Osteocyte (in vitro differentiated cells): ENCODE measurements at regions not wholly inside any gene's neighbourhood (a gene's known extent, or its start where the extent isn't known, plus 50 kb on each side); places are given as distances from the start of the nearest gene placed in this dataset.
"Not testable (repeated sequence)": the region's sequence is repeated elsewhere in the genome, so short reads cannot be mapped to it uniquely, and the experiment has no call there.

ENCODE experiments used
- DNase-seq: peaks from one replicate; pipeline ENCODE4 v3.0.0; 2021; ENCODE audit warnings: mixed read lengths; ENCODE audit not compliant: unreplicated experiment; ENCODE audit errors: extremely low spot score
- H3K27ac Mint-ChIP-seq: one replicate; pipeline ENCODE4 v1.8.0; 2021; ENCODE audit warnings: mild to moderate bottlenecking, mixed read lengths; ENCODE audit not compliant: unreplicated experiment
- H3K27me3 Mint-ChIP-seq: one replicate; pipeline ENCODE4 v1.8.0; 2021; ENCODE audit warnings: mixed read lengths; ENCODE audit not compliant: unreplicated experiment
- H3K36me3 Mint-ChIP-seq: one replicate; pipeline ENCODE4 v1.8.0; 2021; ENCODE audit warnings: mixed read lengths; ENCODE audit not compliant: unreplicated experiment
- H3K4me1 Mint-ChIP-seq: one replicate; pipeline ENCODE4 v1.8.0; 2021; ENCODE audit warnings: mixed read lengths; ENCODE audit not compliant: unreplicated experiment
- H3K4me3 Mint-ChIP-seq: one replicate; pipeline ENCODE4 v1.8.0; 2021; ENCODE audit warnings: mild to moderate bottlenecking, moderate library complexity, mixed read lengths; ENCODE audit not compliant: unreplicated experiment
- H3K9me3 Mint-ChIP-seq: one replicate; pipeline ENCODE4 v1.8.0; 2021; ENCODE audit warnings: mixed read lengths; ENCODE audit not compliant: unreplicated experiment
- CTCF ChIP-seq: fragments of 200-600 bp; sonication (generic); IDR thresholded peaks from 2 replicates; pipeline ENCODE4 v1.5.0; 2021; ENCODE audit warnings: antibody characterized with exemption, mild to moderate bottlenecking, moderate library complexity

GRCh38 chr11:135019899-135020298, 607.9 kb upstream of the B3GAT1 start:
- H3K4me1 Mint-ChIP-seq: peaks cover 6% of the 10 kb centered on the region
- H3K27me3 Mint-ChIP-seq: peaks cover 5% of the 10 kb centered on the region
- DNase-seq: no peak
- no peak overlapping the region for H3K4me3 Mint-ChIP-seq
- H3K27ac Mint-ChIP-seq: no peak overlapping the region
- no peaks in the 10 kb centered on the region for H3K9me3 Mint-ChIP-seq
- no peak for TF ChIP-seq CTCF
- H3K36me3 Mint-ChIP-seq: no peaks in the 10 kb centered on the region

GRCh38 chr11:135019343-135019871, 607.4 kb upstream of the B3GAT1 start:
- Mint-ChIP-seq H3K36me3 (no peaks in the 10 kb centered on the region), H3K4me1 (peaks cover 6% of the 10 kb centered on the region), H3K27me3 (peaks cover 9% of the 10 kb centered on the region), H3K27ac (no peak overlapping the region), H3K9me3 (no peaks in the 10 kb centered on the region), H3K4me3 (no peak overlapping the region)
- TF ChIP-seq CTCF: no peak
- no peak for DNase-seq

- no peak for TF ChIP-seq CTCF
- peaks cover 21% of the 10 kb centered on the region for H3K27me3 Mint-ChIP-seq
- H3K36me3 Mint-ChIP-seq: no peaks in the 10 kb centered on the region
- peaks cover 4% of the 10 kb centered on the region for H3K9me3 Mint-ChIP-seq
- H3K4me1 Mint-ChIP-seq: peaks cover 6% of the 10 kb centered on the region
- no peak overlapping the region for H3K4me3 Mint-ChIP-seq
- DNase-seq: no peak
- H3K27ac Mint-ChIP-seq: no peak overlapping the region
Measured at GRCh38 chr11:135017296-135017695, 605.3 kb upstream of the B3GAT1 start.

- Mint-ChIP-seq H3K9me3 (peaks cover 11% of the 10 kb centered on the region), H3K4me3 (no peak overlapping the region), H3K4me1 (peaks cover 6% of the 10 kb centered on the region), H3K27me3 (peaks cover 21% of the 10 kb centered on the region), H3K27ac (no peak overlapping the region), H3K36me3 (no peaks in the 10 kb centered on the region)
- TF ChIP-seq CTCF: no peak
- DNase-seq: no peak
Measured at GRCh38 chr11:135015966-135016365, 603.9 kb upstream of the B3GAT1 start.

- not testable (repeated sequence) for DNase-seq, H3K4me3 Mint-ChIP-seq, H3K36me3 Mint-ChIP-seq, H3K4me1 Mint-ChIP-seq, H3K27ac Mint-ChIP-seq
- Mint-ChIP-seq H3K9me3 (peaks cover 11% of the 10 kb centered on the region), H3K27me3 (peaks cover 31% of the 10 kb centered on the region)
Measured at GRCh38 chr11:135011313-135011712, 599.3 kb upstream of the B3GAT1 start.

- peaks cover 11% of the 10 kb centered on the region for H3K9me3 Mint-ChIP-seq
- H3K36me3 Mint-ChIP-seq: no peaks in the 10 kb centered on the region
- peaks cover 21% of the 10 kb centered on the region for H3K27me3 Mint-ChIP-seq
- TF ChIP-seq CTCF: no peak
- H3K27ac Mint-ChIP-seq: no peak overlapping the region
- DNase-seq: no peak
- no peaks in the 10 kb centered on the region for H3K4me1 Mint-ChIP-seq
- no peak overlapping the region for H3K4me3 Mint-ChIP-seq
Measured at GRCh38 chr11:135009125-135009524, 597.1 kb upstream of the B3GAT1 start.
